Activated CD8-positive, alpha-beta memory T cell treated with anti-CD3 and anti-CD28 coated beads, Interleukin-2, amount 50 U/mL, for 1 hour (primary cell): ENCODE measurements at regions not wholly inside any gene's neighbourhood (a gene's known extent, or its start where the extent isn't known, plus 50 kb on each side); places are given as distances from the start of the nearest gene placed in this dataset.
"Not testable (repeated sequence)": the region's sequence is repeated elsewhere in the genome, so short reads cannot be mapped to it uniquely, and the experiment has no call there.

Source experiments
- DNase-seq: peaks from one replicate; pipeline ENCODE4 v3.0.0-alpha.2; 2020; ENCODE audit errors: extremely low read depth

- DNase-seq = no peak
Observed at GRCh38 chr14:71430678-71431376, 501.4 kb upstream of the RGS6 start.

DNA sequence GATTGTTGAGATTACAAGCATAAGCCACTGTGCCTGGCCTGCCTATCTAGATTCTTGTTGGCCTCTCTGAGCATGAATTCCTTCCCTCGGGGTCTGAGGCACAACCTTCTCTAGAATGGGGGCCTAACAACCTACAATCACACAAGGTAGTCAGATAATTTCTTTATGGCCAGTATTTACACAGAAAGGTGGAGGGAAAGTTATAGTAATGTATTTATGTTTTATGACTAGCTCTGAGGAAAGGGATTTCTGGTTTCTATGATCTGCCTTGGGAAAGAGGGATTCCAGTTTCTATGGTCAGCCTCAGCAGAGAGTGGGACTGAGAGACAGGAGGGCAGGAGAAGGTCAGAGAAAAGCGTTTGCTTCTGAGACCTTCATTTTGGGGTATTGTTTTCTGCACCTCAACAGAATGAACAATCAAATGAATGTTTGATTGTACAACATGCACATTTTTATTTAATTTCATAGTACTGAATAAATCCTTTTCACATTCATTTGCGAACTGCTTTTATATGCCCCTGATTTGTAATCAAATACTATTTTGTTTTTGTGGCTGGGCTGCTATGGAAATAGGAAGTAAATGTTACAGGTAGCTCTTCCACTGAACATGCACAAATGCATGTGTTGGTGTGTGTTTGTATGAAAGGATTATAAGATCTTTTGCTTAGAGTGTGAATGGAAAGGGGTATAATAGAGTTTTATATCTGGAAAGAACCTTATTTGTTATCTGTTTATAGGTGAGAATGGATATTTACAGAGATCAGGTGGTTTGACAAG is 499.7 kb upstream of the RGS6 start:
- no peak for DNase-seq

DNA sequence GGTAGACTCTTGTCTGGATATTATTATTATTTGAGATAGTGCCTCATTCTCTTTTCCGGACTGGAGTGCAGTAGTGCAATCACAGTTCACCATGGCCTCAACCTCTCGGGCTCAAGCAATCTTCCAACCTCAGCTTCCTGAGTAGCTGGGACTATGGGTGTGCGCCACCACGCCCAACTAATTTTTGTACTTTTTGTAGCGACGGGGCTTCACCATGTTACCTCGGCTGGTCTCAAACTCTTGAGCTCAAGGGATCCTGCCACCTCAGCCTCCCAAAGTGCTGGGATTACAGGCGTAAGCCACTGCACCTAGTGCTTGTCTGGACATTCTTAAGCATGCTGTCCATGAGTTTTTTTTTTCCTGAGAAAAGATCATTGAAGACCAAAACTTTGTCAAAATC is 498.9 kb upstream of the RGS6 start:
- DNase-seq = no peak

DNA sequence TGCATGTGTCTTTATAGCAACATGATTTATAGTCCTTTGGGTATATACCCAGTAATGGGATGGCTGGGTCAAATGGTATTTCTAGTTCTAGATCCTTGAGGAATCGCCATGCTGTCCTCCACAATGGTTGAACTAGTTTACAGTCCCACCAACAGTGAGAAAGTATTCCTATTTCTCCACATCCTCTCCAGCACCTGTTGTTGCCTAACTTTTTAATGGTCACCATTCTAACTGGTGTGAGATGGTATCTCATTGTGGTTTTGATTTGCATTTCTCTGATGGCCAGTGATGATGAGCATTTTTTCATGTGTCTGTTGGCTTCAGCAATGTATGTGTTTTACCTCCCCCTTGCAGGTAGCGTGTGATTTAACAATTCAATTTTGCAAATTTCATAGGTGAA is 496.6 kb upstream of the RGS6 start:
- not testable (repeated sequence) for DNase-seq

GRCh38 chr14:71437870-71438269 is 494.4 kb upstream of the RGS6 start:
- DNase-seq = no peak

DNA sequence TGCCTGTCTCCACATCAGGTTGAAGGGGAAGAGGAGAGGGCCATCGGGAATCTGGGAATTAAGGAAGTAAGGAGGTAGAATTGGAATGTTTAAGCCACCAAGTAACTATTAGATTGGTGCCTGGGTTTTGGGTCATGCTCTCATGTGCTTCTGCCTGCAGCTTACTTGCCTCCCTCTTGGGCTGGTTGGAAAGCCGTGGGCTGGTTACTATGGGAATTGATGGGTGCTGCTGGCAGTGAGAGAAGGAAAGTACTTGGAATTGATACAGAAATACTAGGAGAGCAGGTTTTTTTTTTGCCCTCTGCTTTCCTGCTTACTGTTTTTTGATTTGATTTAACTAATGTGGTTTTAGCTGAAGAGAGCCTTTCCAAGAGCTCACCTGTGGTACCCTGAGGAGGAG is 493.5 kb upstream of the RGS6 start:
- DNase-seq = no peak

GRCh38 chr14:71441126-71441525 is 491.1 kb upstream of the RGS6 start:
- DNase-seq = no peak

GRCh38 chr14:71444030-71444822 is 488.0 kb upstream of the RGS6 start:
- no peak for DNase-seq

- no peak for DNase-seq
Observed at GRCh38 chr14:71448431-71449315, 483.6 kb upstream of the RGS6 start.

DNA sequence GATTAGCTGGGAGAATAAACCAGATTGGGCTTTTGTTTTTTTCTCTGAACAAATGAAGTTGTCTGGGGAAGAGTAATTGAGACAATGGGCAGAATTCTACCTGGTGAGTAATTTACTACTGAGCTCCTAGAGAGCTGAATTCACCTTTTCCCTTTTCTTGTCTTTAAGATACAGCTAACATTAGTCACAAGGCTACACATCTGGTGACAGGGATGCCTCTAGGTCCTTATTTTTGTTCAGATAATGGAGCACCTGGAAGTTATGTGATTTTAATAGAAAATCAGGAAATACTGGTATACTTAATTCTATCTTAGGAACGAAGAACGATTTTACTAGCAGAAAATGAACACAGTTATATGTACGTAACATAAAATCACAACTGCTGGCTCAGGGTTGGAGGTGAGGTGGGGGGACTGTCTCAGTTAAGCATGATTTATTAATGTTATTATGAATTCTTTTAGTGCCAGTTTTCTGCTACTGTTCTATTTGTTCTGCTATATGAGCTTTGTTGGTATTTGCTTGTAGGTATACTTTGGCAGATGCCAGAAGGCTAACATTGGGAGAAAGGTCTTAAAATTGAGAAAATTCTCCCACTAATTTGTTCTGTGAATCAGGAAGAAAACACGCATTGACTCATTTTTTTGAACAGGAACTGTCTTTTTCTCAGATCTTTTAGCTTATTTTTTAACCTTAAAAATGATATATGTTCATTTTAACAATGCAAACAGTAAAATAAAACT is 482.7 kb upstream of the RGS6 start:
- no peak for DNase-seq

- DNase-seq = no peak
Observed at GRCh38 chr14:71451501-71451900, 480.7 kb upstream of the RGS6 start.

DNA sequence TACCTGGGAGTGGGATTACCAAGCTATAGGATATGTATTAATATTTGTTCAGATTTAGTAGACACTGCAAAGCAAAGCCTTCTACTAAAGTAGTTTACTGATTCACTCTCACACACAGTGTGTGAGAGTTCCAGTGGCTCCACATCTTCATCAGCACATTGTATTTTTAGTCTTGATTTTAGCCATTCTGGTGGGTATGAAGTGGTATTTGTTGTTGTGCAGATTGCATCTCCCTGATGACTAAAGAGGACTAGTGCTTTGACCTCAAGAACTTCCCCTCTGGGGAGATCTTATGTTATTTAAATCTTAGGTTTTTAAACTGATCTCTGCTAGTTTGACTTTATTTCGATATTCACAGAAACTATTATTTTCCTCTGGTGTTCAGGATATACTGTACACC is 479.7 kb upstream of the RGS6 start:
- DNase-seq = no peak

GRCh38 chr14:71452987-71453386 is 479.2 kb upstream of the RGS6 start:
- DNase-seq = no peak

DNA sequence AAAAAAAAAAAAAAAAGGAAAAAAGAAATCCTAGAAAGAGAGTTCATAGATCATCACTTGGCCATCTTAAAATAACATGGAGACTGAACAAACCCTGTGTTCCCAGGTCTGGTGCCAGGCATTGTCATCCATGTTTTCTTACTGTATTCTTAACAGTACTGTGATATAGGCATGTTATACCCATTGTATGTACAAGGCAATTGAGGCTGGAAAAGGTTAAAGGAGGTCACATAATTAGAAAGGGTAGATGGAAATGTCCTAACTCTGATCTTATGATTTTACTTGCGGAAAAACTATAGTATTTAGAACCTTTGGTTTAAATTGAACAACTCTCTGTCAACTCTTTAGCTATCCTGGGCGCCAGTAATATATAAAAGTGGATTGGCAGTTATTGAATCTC is 478.2 kb upstream of the RGS6 start:
- no peak for DNase-seq

DNA sequence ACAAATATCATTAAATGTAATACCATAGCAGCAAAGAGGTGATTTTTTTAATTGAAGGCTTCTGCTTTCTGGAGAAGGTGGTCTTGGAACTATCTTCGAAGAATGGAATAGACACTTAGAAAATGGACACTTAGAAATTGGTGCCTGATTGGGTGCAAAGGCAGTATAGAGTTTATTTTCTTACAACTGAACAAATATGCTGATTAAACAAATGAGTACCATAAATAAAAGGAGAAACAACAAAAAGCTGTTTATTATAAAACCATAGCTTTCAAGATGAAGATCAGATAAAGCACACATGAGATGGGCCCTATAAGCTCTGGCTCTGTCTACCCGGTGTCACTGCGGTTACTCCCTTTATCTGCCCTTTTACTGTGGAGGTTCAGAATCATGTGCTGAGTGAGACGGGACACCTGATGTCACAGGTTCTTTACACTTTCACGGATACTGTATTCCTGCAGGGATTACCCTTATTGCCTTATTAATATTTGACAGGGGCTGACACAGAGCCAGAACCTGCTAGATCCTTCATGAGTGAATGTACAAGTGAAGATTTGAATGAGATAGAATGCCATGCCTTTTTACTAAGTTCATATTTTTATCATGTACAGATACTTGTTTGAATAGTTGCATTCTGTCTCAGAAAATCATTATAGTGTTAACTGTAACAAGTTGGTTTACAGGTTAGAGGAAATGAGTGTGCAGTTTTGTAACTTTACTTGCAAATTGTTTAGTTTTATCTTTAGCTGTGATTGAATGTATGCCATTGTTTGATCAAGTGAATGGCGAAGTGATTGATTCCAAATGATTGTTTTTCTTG is 477.5 kb upstream of the RGS6 start:
- DNase-seq = no peak

GRCh38 chr14:71460091-71460490 is 472.1 kb upstream of the RGS6 start:
- no peak for DNase-seq

- not testable (repeated sequence) for DNase-seq
Observed at GRCh38 chr14:71461617-71462016, 470.6 kb upstream of the RGS6 start.

GRCh38 chr14:71463807-71464206 is 468.4 kb upstream of the RGS6 start:
- DNase-seq = no peak

GRCh38 chr14:71464840-71465239 is 467.4 kb upstream of the RGS6 start:
- no peak for DNase-seq

DNA sequence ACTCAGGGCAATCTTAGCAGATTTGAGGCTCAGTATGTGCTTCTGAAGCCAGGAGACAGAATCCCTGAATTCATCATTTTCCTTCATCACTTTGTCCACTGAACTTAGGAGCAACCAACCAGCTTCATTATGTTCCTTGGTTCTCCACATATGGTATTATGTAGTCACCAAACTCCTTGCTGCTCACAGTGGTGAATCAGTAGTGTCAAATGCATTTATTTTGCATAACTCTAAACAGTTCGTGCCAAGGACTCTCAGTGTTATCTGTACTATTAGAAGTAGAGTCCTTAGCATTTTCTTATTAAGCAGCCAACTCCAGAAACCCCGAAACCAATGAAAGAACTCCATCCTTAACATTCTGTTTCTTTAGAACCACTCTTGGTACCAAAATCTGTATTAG is 466.9 kb upstream of the RGS6 start:
- no peak for DNase-seq
